IMR-90 (cell line): ENCODE measurements at regions not wholly inside any gene's neighbourhood (a gene's known extent, or its start where the extent isn't known, plus 50 kb on each side); places are given as distances from the start of the nearest gene placed in this dataset.
"Not testable (repeated sequence)": the region's sequence is repeated elsewhere in the genome, so short reads cannot be mapped to it uniquely, and the experiment has no call there.

Source experiments
- ATAC-seq: fragments of 200-7000 bp; cut with Tn5 transposase; 2 replicates; pipeline ENCODE4 v1.9.1; 2020; ENCODE audit warnings: low read depth, mild to moderate bottlenecking, moderate library complexity
- BruUV-seq: library from RNA; stranded (reverse); fragments of 400-500 nt; replicated peaks from 2 replicates; lab custom pipeline; 2021; lab: Mats Ljungman, UMichigan
- CTCF ChIA-PET: fragments of 300-600 bp; formaldehyde crosslinking; extraction: SDS; loops from one replicate; lab custom pipeline; 2021; ENCODE audit warnings: antibody characterized with exemption; lab: Yijun Ruan, JAX
- POLR2A ChIA-PET: fragments of 300-600 bp; sonication (Branson Sonifier 250); formaldehyde crosslinking; loops from one replicate; lab custom pipeline; 2022; ENCODE audit warnings: antibody characterized with exemption; ENCODE audit not compliant: unreplicated experiment; lab: Charles Lee
- DNase-seq: peaks from one replicate; pipeline ENCODE4 v3.0.0; 2013
- H2AFZ ChIP-seq: replicated peaks from 2 replicates; pipeline ENCODE3; 2013; ENCODE audit warnings: low read length, mild to moderate bottlenecking; ENCODE audit not compliant: poor library complexity
- H2AK5ac ChIP-seq: 2 replicates; pipeline ENCODE4 v1.6.1; 2013; ENCODE audit warnings: low read depth, low read length, inconsistent platforms
- H2AK9ac ChIP-seq: replicated peaks from 2 replicates; pipeline ENCODE3; 2013; ENCODE audit warnings: mild to moderate bottlenecking, low read depth, low read length, moderate library complexity; ENCODE audit not compliant: poor library complexity
- H2BK120ac ChIP-seq: 2 replicates; pipeline ENCODE4 v1.6.1; 2013; ENCODE audit warnings: low read depth, low read length, inconsistent platforms
- H2BK15ac ChIP-seq: 3 replicates; pipeline ENCODE4 v1.6.1; 2013; ENCODE audit warnings: low read depth, low read length, inconsistent platforms
- H2BK20ac ChIP-seq: 2 replicates; pipeline ENCODE4 v1.6.1; 2013; ENCODE audit warnings: low read depth, mild to moderate bottlenecking, inconsistent platforms, low read length, moderate library complexity
- H2BK5ac ChIP-seq: 2 replicates; pipeline ENCODE4 v1.6.1; 2013; ENCODE audit warnings: mild to moderate bottlenecking, low read depth, low read length, inconsistent platforms; ENCODE audit not compliant: poor library complexity, severe bottlenecking
- H3K14ac ChIP-seq: replicated peaks from 2 replicates; pipeline ENCODE4 v1.6.1; 2013; ENCODE audit warnings: low read depth, low read length, inconsistent platforms
- H3K18ac ChIP-seq: 2 replicates; pipeline ENCODE4 v1.6.1; 2013; ENCODE audit warnings: low read depth, low read length, control low read depth
- H3K23ac ChIP-seq: 2 replicates; pipeline ENCODE4 v1.6.1; 2013; ENCODE audit warnings: low read depth, low read length, inconsistent platforms
- H3K27ac ChIP-seq: 2 replicates; pipeline ENCODE4 v1.5.1; 2013; ENCODE audit warnings: mild to moderate bottlenecking, control low read depth, low read length; ENCODE audit not compliant: insufficient read depth
- H3K27me3 ChIP-seq: 2 replicates; pipeline ENCODE4 v1.6.1; 2013; ENCODE audit warnings: low read length; ENCODE audit not compliant: control insufficient read depth, insufficient read depth
- H3K36me3 ChIP-seq: 2 replicates; pipeline ENCODE4 v1.6.1; 2013; ENCODE audit warnings: low read length, mixed read lengths; ENCODE audit not compliant: control insufficient read depth, insufficient read depth
- H3K4ac ChIP-seq: 2 replicates; pipeline ENCODE4 v1.6.1; 2013; ENCODE audit warnings: low read depth, low read length, inconsistent platforms
- H3K4me1 ChIP-seq: 2 replicates; pipeline ENCODE4 v1.6.1; 2013; ENCODE audit warnings: low read length, mixed read lengths; ENCODE audit not compliant: control insufficient read depth, insufficient read depth
- H3K4me2 ChIP-seq: 2 replicates; pipeline ENCODE4 v1.6.1; 2013; ENCODE audit warnings: low read depth, mild to moderate bottlenecking, control low read depth, low read length, moderate library complexity
- H3K4me3 ChIP-seq: 2 replicates; pipeline ENCODE4 v1.5.1; 2013; ENCODE audit warnings: low read depth, mild to moderate bottlenecking, control low read depth, low read length, moderate library complexity; ENCODE audit not compliant: insufficient read depth
- H3K56ac ChIP-seq: 2 replicates; pipeline ENCODE4 v1.6.1; 2013; ENCODE audit warnings: low read length, inconsistent platforms; ENCODE audit not compliant: insufficient read depth; ENCODE audit errors: extremely low read depth
- H3K79me1 ChIP-seq, 2 experiments: 2 replicates each; pipeline ENCODE4 v1.6.1; 2013; ENCODE audit warnings: low read length in 2 of 2, inconsistent platforms in 1 of 2, low read depth in 1 of 2
- H3K9ac ChIP-seq: 2 replicates; pipeline ENCODE4 v1.6.1; 2013; ENCODE audit warnings: low read depth, low read length, control low read depth
- H3K9me1 ChIP-seq: 2 replicates; pipeline ENCODE4 v1.6.1; 2013; ENCODE audit warnings: low read length, inconsistent platforms; ENCODE audit not compliant: insufficient read depth
- H3K9me3 ChIP-seq: 2 replicates; pipeline ENCODE4 v1.6.1; 2013; ENCODE audit warnings: low read length; ENCODE audit not compliant: control insufficient read depth, insufficient read depth
- H4K20me1 ChIP-seq: 2 replicates; pipeline ENCODE4 v1.6.1; 2013; ENCODE audit warnings: low read length, inconsistent platforms; ENCODE audit not compliant: insufficient read depth
- H4K5ac ChIP-seq: 2 replicates; pipeline ENCODE4 v1.6.1; 2013; ENCODE audit warnings: mild to moderate bottlenecking, low read depth, low read length, control low read depth
- H4K8ac ChIP-seq, 2 experiments: 2 replicates each; pipeline ENCODE4 v1.6.1; 2013; ENCODE audit warnings: low read depth in 2 of 2, low read length in 2 of 2, control low read depth in 1 of 2, inconsistent platforms in 1 of 2
- H4K91ac ChIP-seq: 2 replicates; pipeline ENCODE4 v1.6.1; 2013; ENCODE audit warnings: low read depth, low read length, inconsistent platforms; ENCODE audit not compliant: insufficient read depth
- WGBS, 2 experiments: methylation state at CpG; one replicate each; pipeline versions ENCODE4 v1.1.5 to v1.1.7; 2013; ENCODE audit warnings: missing lambda C conversion rate in 2 of 2; ENCODE audit not compliant: insufficient read length in 1 of 2; ENCODE audit errors: extremely low coverage in 2 of 2; 5-methylcytosine and 5-hydroxymethylcytosine counted together
- dilution Hi-C: fragments of 300-500 bp; cut with HindIII; formaldehyde crosslinking; loops from one replicate; pipeline ENCODE4 v1.14.3; 2018; ENCODE audit warnings: low sequenced_read_pairs; ENCODE audit not compliant: unreplicated experiment
- in situ Hi-C: fragments of 300-500 bp; cut with MboI; formaldehyde crosslinking; loops from 3 replicates; pipeline ENCODE4 v1.14.3; 2019; ENCODE audit warnings: low sequenced_read_pairs, inconsistent platforms, mixed read lengths
- intact Hi-C: fragments of 100-400 bp; cut with micrococcal nuclease; formaldehyde crosslinking; loops from 2 replicates; pipeline ENCODE4 v1.10.0; 2022

DNA sequence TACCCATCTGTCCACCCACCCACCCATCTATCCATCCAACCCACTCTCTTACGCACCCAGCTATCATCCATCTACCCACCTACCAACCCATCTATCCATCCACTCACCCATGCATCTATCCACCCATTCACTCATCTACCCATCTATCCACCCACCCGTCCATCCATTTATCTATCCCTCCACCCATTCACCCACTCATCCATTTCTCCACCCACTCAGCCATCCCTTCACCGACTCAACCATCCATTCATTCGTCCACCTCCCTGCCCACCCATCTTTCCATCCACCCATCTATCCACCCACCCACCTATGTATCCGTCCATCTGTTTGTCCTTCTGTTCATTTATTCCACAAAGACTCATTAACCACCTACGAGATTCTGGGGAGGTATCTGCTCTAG lies 103.3 kb downstream of the DEFB131A start:
- H3K79me1 ChIP-seq, H3K4me2 ChIP-seq, H3K23ac ChIP-seq, H2BK20ac ChIP-seq, H2BK5ac ChIP-seq, H3K27me3 ChIP-seq, H2AK9ac ChIP-seq, H4K20me1 ChIP-seq, in situ Hi-C loops, H3K56ac ChIP-seq, intact Hi-C loops, H2AFZ ChIP-seq, H4K91ac ChIP-seq, CTCF ChIA-PET, H3K27ac ChIP-seq, H3K18ac ChIP-seq, dilution Hi-C loops, DNase-seq, POLR2A ChIA-PET, H3K9me3 ChIP-seq, H3K14ac ChIP-seq, H3K9me1 ChIP-seq, H3K4ac ChIP-seq, H2BK120ac ChIP-seq, BruUV-seq, H3K36me3 ChIP-seq, H4K8ac ChIP-seq, H2BK15ac ChIP-seq, H3K9ac ChIP-seq, H4K5ac ChIP-seq, H3K4me3 ChIP-seq, H2AK5ac ChIP-seq, ATAC-seq, H3K4me1 ChIP-seq: not testable (repeated sequence)
- WGBS, 2 experiments: 39% methylated on average over 2 of the region's 6 CpGs; no CpG with 5 or more reads in 1 of the 2 experiments

GRCh38 chr4:9556076-9556475 lies 111.9 kb downstream of the DEFB131A start:
- H3K9me1 ChIP-seq, H3K4me2 ChIP-seq, ATAC-seq, H4K20me1 ChIP-seq, H3K27me3 ChIP-seq, H4K8ac ChIP-seq, H4K91ac ChIP-seq, H3K23ac ChIP-seq, H2BK15ac ChIP-seq, H2AK5ac ChIP-seq, H3K9ac ChIP-seq, intact Hi-C loops, in situ Hi-C loops, H3K9me3 ChIP-seq, H3K4me1 ChIP-seq, H3K18ac ChIP-seq, H3K4ac ChIP-seq, H4K5ac ChIP-seq, DNase-seq, H3K14ac ChIP-seq, CTCF ChIA-PET, H2BK120ac ChIP-seq, H3K4me3 ChIP-seq, POLR2A ChIA-PET, dilution Hi-C loops, H3K36me3 ChIP-seq, H2BK20ac ChIP-seq, H2AFZ ChIP-seq, H3K79me1 ChIP-seq, H2BK5ac ChIP-seq, H2AK9ac ChIP-seq, BruUV-seq, H3K56ac ChIP-seq, H3K27ac ChIP-seq: not testable (repeated sequence)
- 27% methylated on average over 5 of the region's 6 CpGs; no CpG with 5 or more reads in 1 of the 2 experiments for WGBS, 2 experiments
